GM18909 (cell line): ENCODE measurements at regions not wholly inside any gene's neighbourhood (a gene's known extent, or its start where the extent isn't known, plus 50 kb on each side); places are given as distances from the start of the nearest gene placed in this dataset.
"Not testable (repeated sequence)": the region's sequence is repeated elsewhere in the genome, so short reads cannot be mapped to it uniquely, and the experiment has no call there.

Experiments used
- ATAC-seq: cut with Tn5 transposase; IDR thresholded peaks from one replicate; pipeline ENCODE4 v1.9.1; 2021; ENCODE audit warnings: mild to moderate bottlenecking; ENCODE audit not compliant: unreplicated experiment, poor library complexity

DNA sequence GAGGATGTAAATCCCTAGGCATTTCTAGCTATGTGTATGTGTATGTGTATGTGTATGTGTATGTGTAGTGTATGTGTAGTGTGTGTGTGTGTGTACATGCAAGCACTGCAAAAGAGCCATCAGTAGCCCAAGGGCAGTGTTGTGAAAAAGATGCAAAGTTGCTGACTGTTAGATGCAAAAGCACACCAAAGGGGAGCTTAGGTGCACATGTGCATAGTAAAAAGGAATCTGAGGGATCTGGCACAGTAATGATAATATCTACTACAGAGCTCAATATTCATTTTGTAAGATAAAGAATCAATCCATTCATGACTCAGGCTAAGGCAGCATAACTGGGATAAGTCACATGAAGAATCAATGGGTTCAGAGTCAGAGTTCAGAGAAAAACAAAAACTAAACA is 80.2 kb downstream of the TMEM47 start:
- no peak for ATAC-seq

DNA sequence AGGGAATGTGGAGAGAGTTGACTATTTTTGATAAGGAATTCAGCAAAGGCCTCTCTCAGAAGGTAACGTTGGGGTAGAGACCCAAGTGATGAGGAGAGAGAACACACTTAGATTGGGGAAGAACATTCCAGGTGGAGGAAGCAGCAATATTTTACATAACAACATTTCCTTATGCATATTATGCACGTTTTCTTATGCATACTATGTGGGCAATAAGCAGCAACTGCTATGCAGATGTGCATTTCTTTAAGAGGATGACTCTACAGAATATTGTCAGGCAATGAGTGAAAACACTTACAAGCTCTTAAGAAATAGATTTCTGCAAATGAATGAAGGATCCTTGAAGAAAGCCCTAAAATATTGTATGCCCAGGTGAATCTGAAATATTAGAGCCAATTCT is 91.1 kb downstream of the TMEM47 start:
- no peak for ATAC-seq

DNA sequence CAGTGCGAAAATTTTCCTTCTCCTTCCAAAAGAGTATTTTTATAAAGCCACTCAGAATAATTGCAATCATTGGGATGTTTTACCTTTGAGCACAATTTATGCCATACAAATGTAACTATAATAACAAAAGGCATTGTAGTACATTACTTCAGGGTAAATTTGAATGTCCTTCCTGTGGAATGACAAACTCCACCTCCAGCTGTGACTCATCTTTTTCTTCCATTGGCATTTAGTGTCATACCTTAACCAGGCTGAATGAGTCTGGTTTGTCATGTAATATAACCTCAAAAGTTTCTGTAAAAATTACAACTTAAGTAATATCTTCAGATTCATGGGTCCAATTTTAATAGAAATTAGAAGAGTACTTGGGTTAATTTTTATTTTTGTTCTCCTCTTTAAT is 93.3 kb downstream of the TMEM47 start:
- ATAC-seq: no peak

DNA sequence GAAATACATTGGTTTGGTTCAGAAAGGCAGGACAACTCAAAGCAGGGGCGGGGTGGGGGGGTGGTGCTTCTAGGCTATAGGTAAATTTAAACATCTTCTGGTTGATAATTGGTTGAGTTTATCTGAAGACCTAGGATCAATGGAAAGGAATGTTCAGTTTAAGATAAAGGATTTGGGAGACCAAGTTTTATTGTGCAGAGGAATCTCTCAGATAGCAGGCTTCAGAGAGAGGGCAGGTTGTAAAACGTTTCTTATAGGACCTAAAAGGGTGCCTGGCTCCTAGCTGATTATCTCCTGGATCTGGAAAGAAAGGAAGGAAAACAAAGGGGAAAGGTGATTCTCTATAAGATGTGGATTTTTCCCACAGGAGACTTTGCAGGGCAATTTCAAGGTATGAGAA is 94.0 kb downstream of the TMEM47 start:
- ATAC-seq: no peak

DNA sequence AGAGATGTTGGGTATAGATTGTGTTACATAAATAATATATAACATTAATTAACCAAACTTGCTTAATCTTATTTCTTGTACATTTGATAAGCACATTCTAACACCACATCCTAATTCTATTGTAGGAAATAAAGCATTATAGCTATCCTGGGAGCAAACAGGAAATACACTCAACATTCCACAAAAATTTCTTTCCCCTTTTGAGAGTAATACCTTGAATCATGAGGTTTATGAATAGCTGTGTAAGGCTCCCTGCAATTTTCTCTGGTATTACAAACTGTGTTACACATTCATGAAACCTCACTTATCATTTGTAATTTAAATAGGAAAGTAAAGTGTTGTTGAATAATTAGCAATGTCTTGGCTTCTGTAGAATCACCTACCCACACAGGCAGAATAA is 95.1 kb downstream of the TMEM47 start:
- no peak for ATAC-seq

DNA sequence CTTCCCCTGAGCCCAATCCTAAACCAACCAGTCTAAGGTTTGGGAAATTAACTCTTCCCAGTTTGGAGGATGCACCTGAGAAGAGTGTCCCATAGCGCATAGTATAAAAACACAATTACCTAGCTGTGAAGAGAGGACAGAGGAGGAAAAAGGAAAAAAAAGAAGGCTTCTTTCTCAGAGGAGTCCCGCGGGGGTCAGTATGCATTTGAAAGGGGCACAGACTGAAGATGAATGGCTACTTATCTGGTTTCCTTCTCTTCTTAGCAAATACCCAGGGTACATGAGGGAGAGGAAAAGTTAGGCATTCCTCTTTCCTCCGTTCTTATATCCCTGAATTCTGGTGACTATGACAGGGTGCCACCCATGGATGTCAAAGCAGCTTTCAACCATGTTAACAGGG is 96.9 kb downstream of the TMEM47 start:
- ATAC-seq: no peak

DNA sequence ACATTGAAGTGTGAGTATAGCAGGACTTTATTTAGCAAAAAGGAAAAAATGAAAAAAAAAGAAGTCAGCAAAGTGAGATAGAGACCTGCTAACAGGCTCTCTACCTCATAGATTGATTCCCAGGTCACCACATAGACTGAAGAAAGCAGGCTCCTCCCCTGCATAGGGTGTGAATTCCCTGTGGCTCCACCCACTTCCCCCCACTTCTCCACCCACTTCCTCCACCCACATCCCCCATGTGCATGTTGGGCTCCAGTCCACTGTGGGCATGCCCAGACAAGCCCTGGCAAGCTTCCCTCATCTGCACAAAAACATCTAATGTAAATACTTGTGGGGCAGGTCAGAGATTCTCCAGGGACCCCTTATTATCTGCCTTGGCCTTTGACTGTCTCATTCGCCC is 97.8 kb downstream of the TMEM47 start:
- ATAC-seq: peak; percentile 74

DNA sequence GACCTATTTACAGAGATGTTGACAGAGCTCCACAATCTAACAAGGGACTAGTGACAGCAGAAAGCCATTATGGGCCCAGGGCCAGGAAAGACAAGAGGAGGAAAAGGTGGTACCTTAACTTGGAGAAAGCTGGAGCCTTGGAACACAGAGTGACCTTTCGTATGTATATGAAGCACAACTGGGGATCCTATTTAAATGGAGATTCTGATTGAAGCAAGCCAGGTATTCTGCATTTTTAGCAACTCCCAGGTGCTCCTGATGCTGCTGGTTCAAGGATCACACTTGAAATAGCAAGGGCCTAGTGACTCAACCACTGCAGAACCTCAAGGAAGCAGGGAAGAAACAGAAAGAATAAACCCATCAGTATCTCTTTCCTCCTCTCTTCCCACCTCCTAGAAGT is 99.4 kb downstream of the TMEM47 start:
- ATAC-seq: no peak

DNA sequence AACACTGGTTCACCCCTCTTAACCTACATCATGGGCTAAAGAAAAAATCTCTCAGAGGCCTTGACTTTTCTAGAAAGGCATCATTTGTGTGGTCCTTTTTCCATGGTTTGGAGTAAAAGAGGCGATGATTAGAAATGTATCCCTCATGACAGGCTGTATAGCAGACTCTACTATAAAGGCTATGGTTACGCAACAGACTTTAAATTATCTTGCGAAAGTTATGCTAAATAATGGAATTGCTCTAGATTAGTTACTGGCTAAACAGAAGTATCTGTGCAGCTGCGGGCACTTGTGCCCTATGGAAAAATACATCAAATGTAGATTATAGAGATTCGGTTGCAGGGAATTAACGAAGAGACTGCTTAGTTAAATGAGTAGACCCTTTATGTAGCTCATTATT is 101.6 kb downstream of the TMEM47 start:
- ATAC-seq: no peak

DNA sequence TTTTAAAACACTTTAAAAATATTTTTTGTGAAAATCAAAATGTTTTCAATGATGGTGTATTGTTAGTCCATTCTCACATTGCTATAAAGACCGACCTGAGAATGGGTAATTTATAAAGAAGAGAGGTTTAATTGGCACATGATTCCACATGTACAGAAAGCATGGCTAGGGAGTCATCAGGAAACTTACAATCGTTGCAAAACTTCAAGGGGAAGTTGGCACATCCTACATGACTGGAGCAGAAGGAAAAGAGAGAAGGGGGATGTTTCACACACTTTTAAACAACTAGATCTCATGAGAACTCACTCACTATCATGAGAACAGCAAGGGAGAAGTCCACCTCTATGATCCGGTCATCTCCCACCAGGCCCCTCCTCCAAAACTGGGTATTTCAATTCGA is 110.7 kb downstream of the TMEM47 start:
- ATAC-seq: no peak

DNA sequence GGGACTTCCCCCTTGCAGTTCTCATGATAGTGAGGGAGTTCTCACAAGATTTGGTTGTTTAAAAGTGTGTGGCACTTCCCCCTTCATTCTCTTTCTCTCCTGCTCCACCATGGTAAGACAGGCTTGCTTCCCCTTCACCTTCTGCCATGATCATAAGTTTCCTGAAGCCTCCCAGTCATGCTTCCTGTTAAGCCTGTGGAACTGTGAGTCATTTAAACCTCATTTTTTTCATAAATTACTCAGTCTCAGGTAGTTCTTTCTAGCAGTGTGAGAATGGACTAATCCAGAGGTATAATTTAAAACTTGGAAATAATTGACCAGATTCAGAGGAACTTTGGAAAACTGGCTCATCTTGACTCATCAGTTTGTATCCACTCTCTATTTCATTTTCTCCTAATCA is 129.0 kb downstream of the TMEM47 start:
- no peak for ATAC-seq

DNA sequence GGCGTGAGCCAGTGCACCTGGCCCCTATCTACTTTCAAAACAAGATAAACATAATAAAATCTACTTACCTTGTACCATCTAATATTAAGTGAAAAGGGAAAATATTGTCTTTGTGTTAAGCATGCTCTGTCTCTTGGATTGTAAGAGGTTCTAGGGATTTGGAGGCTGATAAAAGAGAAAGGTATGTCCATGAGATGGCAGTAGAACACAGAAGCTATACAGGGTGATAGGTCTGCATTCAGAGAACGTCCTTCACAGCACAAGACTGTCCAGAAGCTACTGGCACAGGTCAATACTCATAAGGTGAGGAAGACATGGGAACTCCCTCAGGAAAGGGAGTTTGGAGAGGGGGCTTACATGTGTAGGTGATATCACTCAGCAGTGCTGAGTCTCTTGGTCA is 135.5 kb downstream of the TMEM47 start:
- no peak for ATAC-seq

DNA sequence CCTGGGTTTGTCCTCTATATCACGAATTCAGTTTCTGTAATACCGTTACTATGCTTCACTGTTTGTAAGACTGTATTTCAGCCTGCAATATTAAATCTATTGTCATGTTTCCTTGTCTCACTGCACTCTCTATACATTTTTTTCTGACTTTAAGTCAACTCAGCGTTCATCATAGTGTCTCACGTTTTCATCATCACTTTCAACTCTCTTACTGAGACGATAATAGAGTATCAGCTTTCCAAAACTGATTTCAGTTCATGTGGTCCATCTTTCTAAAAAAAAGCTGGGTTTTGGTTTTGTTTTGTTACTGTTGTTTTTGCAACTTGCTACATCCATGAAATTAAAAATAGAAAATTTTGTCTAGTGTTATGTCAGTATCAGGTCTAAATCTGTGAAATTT is 147.7 kb downstream of the TMEM47 start:
- no peak for ATAC-seq

DNA sequence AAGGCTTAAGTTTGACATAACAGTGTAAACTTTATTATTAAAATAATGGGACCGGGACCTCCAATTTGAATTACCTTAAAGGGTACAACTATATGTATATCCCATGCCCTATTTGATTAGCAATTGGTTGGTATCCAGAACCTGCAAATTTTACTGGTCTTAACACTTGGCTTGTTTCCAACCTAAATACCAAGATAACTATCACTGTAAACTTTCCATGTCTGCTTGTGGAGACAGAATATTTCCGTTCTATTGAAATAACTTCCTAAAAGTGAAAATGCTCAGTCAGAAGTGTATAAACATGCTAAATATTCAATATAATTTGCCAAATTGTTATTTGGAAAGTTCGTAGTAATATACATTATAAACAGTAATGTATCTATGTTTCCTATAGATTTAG is 154.0 kb downstream of the TMEM47 start:
- ATAC-seq: no peak

DNA sequence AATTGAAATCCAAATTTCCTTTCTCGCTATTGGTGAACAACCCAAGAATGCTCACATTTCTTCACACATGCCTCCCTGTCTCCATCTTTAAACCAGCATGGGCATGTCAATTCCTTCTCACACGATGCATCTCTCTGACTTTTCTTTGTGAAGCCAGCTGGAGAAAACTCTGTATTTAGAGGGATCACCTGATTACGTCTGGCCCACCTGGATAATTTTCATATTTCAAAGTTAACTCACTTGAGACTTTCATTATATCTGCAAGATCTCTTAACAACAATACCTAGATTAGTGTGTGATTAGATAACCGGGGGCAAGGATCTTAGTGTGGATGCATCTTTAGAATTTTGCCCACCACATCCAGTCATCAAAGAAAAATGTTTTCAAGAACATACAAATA is 164.0 kb downstream of the TMEM47 start:
- ATAC-seq: no peak

DNA sequence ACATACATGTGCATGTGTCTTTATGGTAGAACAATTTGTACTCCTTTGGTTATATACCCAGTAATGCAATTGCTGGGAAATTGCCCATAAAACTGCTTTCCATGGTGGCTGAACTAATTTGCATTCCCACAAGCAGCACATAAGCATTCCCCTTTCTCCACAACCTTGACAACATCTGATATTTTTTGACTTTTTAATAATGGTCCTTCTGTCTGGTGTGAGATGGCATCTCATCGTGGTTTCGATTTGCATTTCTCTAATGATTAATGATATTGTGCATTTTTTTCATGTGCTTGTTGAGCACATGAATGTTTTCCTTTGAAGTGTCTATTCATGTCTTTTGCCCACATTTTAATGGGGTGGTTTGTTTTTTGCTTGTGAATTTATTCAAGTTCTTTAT is 166.0 kb downstream of the TMEM47 start:
- no peak for ATAC-seq

DNA sequence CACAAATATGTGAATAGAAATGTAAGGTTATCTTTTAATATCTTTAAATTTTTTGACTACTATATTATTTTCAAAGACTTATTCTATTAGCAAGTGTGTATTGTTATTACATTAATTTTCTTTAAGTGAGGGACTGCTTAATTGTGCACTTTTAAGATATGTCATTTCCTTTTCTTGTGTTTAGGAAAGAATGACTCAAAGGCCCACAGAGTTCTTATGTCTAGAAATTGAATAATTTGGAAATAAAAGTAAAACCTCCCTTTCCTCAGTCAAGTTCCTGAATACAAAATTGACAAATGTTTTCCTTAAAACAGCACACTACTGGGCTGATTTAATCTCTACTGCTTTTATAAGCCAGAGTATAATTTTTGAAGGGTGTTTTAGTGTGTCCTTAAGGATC is 169.7 kb downstream of the TMEM47 start:
- ATAC-seq: no peak

DNA sequence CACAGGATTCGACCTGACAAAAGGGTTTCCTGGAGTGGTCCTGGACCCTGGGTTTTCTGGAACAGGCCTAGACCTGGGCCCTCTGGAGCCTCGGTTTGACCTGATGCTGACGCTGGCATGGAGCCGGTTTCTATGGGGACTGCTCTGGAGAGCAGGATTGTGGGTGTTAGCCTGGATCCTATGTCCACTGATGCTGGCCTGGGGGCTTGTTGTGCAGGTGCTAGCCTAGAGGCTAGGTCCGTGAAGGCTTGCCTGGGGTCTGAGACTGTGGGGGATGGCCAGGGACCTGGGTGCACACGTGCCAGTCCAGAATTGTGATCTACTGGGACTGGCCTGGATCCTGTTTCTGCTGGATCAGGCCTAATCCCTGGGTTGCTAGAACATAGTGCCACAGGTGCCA is 173.1 kb downstream of the TMEM47 start:
- no peak for ATAC-seq

DNA sequence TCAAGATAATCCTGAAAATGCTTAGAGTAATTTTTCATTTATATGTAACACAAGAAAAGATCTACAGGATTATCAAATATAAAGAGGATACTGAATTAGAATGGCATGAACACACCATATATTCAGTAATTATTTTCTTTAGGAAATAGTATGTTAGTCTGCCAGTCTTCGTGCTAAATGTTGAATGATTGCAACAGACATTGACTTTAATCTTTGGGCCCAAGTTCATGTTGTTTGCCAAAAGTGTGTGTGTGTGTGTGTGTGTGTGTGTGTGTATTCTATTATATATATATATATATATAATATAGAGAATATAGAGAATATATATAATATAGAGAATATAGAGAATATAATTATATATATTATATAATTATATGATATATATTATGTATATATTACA is 186.6 kb downstream of the TMEM47 start:
- ATAC-seq: no peak

DNA sequence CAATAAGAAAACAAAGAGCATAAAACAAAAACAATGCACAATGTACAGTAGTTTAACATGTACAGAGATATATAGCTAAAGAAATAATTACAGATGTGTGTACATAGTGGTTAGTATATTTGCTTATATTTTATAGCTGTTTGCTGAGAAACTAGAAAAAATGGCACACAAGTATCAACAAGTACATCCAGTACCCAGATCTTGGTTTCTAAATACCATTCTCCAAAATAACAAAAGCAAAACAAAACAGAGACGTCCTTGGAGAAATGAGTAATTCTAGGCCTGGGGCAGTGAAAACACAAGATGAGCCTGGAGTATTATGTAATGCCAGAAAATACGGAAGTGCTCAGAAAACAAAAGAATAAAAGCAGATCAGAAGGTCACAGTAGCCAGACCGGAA is 189.6 kb downstream of the TMEM47 start:
- no peak for ATAC-seq

DNA sequence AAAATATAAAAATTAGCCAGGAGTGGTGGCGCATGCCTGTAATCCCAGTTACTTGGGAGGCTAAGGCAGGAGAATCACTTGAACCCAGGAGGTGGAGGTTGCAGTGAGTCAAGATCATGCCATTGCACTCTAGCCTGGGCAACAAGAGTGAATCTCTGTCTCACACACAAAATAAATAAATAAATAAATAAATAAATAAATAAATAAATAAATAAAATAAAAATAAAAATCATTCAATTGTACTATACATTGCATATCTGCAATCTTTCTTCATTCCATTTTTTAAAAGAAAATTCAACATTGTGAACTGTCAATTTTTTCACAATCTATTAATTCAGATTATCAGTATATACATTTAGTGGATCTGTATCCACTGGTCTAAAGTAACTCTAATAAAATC is 193.9 kb downstream of the TMEM47 start:
- ATAC-seq: not testable (repeated sequence)

DNA sequence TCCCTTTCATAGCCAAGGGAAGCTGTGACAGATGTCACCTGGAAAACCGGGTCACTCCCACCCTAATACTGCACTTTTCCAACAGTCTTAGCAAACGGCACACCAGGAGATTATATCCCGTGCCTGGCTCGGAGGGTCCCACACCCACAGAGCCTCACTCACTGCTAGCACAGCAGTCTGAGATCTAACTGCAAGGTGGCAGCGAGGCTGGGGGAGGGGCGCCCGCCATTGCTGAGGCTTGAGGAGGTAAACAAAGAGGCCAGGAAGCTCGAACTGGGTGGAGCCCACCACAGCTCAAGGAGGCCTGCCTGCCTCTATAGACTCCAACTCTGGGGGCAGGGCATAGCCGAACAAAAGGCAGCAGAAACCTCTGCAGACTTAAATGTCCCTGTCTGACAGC is 199.2 kb downstream of the TMEM47 start:
- not testable (repeated sequence) for ATAC-seq

DNA sequence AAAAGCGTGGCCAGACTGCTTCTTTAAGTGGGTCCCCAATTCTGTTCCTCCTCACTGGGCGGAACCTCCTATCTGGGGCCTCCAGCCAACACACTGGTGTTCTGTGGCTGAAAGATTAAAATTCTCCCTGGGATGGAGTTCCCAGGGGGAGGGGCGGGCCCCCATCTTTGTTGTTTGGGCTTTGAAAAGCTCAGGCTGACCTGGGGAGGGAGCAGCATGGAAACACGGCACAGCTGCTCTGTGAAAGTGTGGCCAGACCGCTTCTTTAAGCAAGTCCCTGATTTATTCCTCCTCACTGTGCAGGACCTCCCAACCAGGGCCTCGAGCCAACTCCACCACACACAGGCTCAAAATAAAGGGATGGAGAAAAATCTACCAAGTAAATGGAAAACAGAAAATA is 219.5 kb downstream of the TMEM47 start:
- ATAC-seq: no peak
